Esophagus squamous epithelium (tissue), 5 donors: ENCODE measurements at regions not wholly inside any gene's neighbourhood (a gene's known extent, or its start where the extent isn't known, plus 50 kb on each side); places are given as distances from the start of the nearest gene placed in this dataset.

Experiments
- DNase-seq: peaks from one replicate; lab custom pipeline; 2025; lab: John Stamatoyannopoulos, UW
- H3K27ac ChIP-seq, 4 donors: fragments of 200-600 bp; sonication (generic); one replicate each; pipeline ENCODE4 v1.5.1; 2016 to 2019; ENCODE audit warnings: mild to moderate bottlenecking in 1 of 4
- H3K27me3 ChIP-seq, 4 donors: fragments of 200-600 bp; sonication (generic); 1 replicate in 3 of 4; 2 replicates in 1 of 4; pipeline versions ENCODE4 v1.5.1 to v1.6.0; 2017 to 2021; ENCODE audit warnings: antibody characterized with exemption in 1 of 4
- H3K36me3 ChIP-seq, 3 donors: fragments of 200-600 bp; sonication (generic); one replicate each; pipeline ENCODE4 v1.5.1; 2016 to 2019
- H3K4me1 ChIP-seq, 3 donors: fragments of 200-600 bp; sonication (generic); one replicate each; pipeline ENCODE4 v1.5.1; 2017 to 2019
- H3K4me3 ChIP-seq, 4 donors: fragments of 200-600 bp; sonication (generic); 1 replicate in 3 of 4; 2 replicates in 1 of 4; pipeline ENCODE4 v1.5.1; 2016 to 2019; ENCODE audit warnings: mild to moderate bottlenecking in 2 of 4, moderate library complexity in 1 of 4
- H3K9me3 ChIP-seq, 3 donors: fragments of 200-600 bp; sonication (generic); one replicate each; pipeline ENCODE4 v1.5.1; 2016 to 2019
- CTCF ChIP-seq, 6 experiments: fragments of 450-650 bp in 4 of 6; fragments of 200-600 bp in 2 of 6; sonication (generic) in 2 of 6; IDR thresholded peaks; one replicate each; pipeline ENCODE4 v1.5.1; 2016 to 2019; ENCODE audit warnings: antibody characterized with exemption in 6 of 6, mild to moderate bottlenecking in 4 of 6, moderate library complexity in 4 of 6
- POLR2A ChIP-seq, 4 donors: fragments of 450-650 bp; IDR thresholded peaks; one replicate each; pipeline ENCODE4 v1.6.1; 2017; ENCODE audit warnings: antibody characterized with exemption in 4 of 4, mild to moderate bottlenecking in 4 of 4, moderate library complexity in 3 of 4
- WGBS, 2 donors: methylation state at CpG; one replicate each; pipeline ENCODE4 v1.1.5; 2018; 5-methylcytosine and 5-hydroxymethylcytosine counted together
- intact Hi-C: fragments of 100-400 bp; cut with DNase I; formaldehyde crosslinking; loops from one replicate; pipeline ENCODE4 v1.15.0; 2022
- donor health status: DM: yes; HTN: yes; CAD: no.

GRCh38 chr13:44299152-44299943 lies 74.3 kb upstream of the SERP2 start:
- no peak for DNase-seq
- Histone ChIP-seq H3K27ac (no peak overlapping the region), H3K27me3 (no peaks in the 10 kb centered on the region), H3K9me3 (no peaks in the 10 kb centered on the region), H3K4me3 (no peak overlapping the region), H3K4me1 (peaks cover 0 to 48% (median 35%) of the 10 kb centered on the region in 3 donors), H3K36me3 (no peaks in the 10 kb centered on the region)
- no peak for TF ChIP-seq POLR2A (IDR thresholded peaks at IDR 0.05)
- TF ChIP-seq CTCF (IDR thresholded peaks at IDR 0.05) = no peak
- intact Hi-C loops = no loop called here
- WGBS, 2 donors = 83 to 84% methylated on average over 4 to 5 of the region's 5 CpGs

- Histone ChIP-seq H3K27ac (peak overlapping the region; percentile 27 to 67 (median 60)), H3K36me3 (no peaks in the 10 kb centered on the region), H3K9me3 (no peaks in the 10 kb centered on the region), H3K27me3 (no peaks in the 10 kb centered on the region), H3K4me1 (peaks cover under 1 to 59% (median 40%) of the 10 kb centered on the region in 3 donors), H3K4me3 (no peak overlapping the region)
- DNase-seq = no peak
- intact Hi-C loops = no loop called here
- no peak for TF ChIP-seq POLR2A (IDR thresholded peaks at IDR 0.05)
- peak in 3 of 6 experiments; percentile 7 to 47 (median 30) for TF ChIP-seq CTCF (IDR thresholded peaks at IDR 0.05)
- WGBS, 2 donors = 18 to 39% methylated on average over 8 to 9 of the region's 9 CpGs
Measured at GRCh38 chr13:44300895-44301638, 72.6 kb upstream of the SERP2 start.

- TF ChIP-seq CTCF (IDR thresholded peaks at IDR 0.05) = no peak
- no peak for TF ChIP-seq POLR2A (IDR thresholded peaks at IDR 0.05)
- H3K4me3 ChIP-seq = no peak overlapping the region
- intact Hi-C loops = no loop called here
- DNase-seq = no peak
- H3K9me3 ChIP-seq = no peaks in the 10 kb centered on the region
- H3K4me1 ChIP-seq = peaks cover 4 to 65% (median 46%) of the 10 kb centered on the region in 3 donors
- 51 to 81% methylated on average over 4 of the region's 4 CpGs for WGBS, 2 donors
- peak overlapping the region in 3 of 4 donors; percentile 59 to 67 (median 60) for H3K27ac ChIP-seq
- H3K36me3 ChIP-seq = no peaks in the 10 kb centered on the region
- no peaks in the 10 kb centered on the region for H3K27me3 ChIP-seq
Measured at GRCh38 chr13:44301639-44302015, 72.0 kb upstream of the SERP2 start.

GRCh38 chr13:44302233-44302632 lies 71.4 kb upstream of the SERP2 start:
- no peak for TF ChIP-seq POLR2A (IDR thresholded peaks at IDR 0.05)
- 51 to 55% methylated on average over 4 of the region's 4 CpGs for WGBS, 2 donors
- Histone ChIP-seq H3K27ac (peak overlapping the region in 2 of 4 donors; percentile 13 to 59), H3K9me3 (no peaks in the 10 kb centered on the region), H3K27me3 (no peaks in the 10 kb centered on the region), H3K4me1 (peaks cover 7 to 71% (median 49%) of the 10 kb centered on the region in 3 donors), H3K36me3 (no peaks in the 10 kb centered on the region), H3K4me3 (no peak overlapping the region)
- intact Hi-C loops = no loop called here
- no peak for DNase-seq

- peaks cover 7 to 79% (median 49%) of the 10 kb centered on the region in 3 donors for H3K4me1 ChIP-seq
- H3K36me3 ChIP-seq = no peaks in the 10 kb centered on the region
- H3K27ac ChIP-seq = peak overlapping the region in 3 of 4 donors; percentile 13 to 63 (median 45)
- no peak for DNase-seq
- no peaks in the 10 kb centered on the region for H3K27me3 ChIP-seq
- intact Hi-C loops = no loop called here
- no peak overlapping the region for H3K4me3 ChIP-seq
- 69 to 73% methylated on average over 5 of the region's 5 CpGs for WGBS, 2 donors
- no peak for TF ChIP-seq CTCF (IDR thresholded peaks at IDR 0.05)
- TF ChIP-seq POLR2A (IDR thresholded peaks at IDR 0.05) = no peak
- H3K9me3 ChIP-seq = no peaks in the 10 kb centered on the region
Measured at GRCh38 chr13:44302940-44303575, 70.6 kb upstream of the SERP2 start.
